ENCODE measurements at regions not wholly inside any gene's neighbourhood (a gene's known extent, or its start where the extent isn't known, plus 50 kb on each side); places are given as distances from the start of the nearest gene placed in this dataset.

DNA sequence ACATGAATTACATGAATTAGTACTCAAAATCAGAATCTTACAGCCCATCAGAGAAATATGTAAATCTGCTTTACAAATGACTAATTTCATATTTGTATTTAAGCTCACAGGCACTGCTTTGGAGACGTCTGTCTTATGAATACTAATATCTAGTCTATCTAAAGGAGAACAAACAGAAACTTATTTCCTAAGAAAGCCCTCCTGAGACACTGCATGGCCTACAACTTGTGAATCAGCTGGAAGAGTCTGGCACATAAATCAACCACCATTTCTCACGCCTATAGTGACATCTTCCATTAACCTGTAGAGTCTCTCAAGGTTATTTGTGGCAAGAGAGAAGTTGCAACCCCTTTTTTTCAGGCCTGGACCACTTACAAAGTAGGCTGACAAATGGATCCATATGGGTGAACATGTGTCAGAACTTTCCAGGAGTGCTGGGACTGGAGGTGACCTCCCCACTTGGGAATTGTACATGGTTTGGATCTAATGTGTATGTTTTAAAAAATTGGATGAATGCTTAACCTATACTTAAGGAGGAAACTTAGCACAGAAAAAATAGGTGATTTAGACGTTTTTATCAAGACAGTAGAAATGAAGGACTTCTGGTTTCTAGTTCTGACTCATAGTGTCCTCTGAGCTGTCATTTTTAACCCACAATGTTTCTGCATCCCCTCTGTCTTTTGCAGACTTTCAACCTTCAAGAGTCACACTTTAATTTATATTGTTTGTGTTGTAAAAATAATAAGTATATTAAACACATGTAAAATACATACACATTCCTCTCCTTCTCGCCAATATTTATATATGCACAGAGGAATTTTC lies 83.2 kb upstream of the ARHGAP24 start:
- DNase-seq (ENCODE audit: low spot score), result no peak

DNA sequence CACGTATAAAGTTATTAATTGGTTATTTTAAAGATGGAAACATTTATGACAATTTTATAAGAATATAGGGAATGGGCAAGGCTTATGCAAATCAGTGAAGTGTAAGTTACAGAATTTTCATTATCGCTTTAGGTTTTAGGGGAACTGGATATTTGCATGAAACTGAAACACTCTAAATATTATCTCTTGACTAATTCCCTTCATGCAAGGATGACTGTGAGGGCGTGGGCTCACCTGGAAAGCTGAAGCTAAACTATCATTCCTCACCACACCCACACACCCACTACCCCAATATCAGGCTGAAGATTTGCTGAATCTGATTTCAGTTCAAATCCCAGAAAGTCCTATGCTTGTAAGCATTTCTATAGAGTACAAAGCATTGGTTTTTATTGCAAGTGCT lies 81.7 kb upstream of the ARHGAP24 start:
- no peak for DNase-seq (ENCODE audit: low spot score)

DNA sequence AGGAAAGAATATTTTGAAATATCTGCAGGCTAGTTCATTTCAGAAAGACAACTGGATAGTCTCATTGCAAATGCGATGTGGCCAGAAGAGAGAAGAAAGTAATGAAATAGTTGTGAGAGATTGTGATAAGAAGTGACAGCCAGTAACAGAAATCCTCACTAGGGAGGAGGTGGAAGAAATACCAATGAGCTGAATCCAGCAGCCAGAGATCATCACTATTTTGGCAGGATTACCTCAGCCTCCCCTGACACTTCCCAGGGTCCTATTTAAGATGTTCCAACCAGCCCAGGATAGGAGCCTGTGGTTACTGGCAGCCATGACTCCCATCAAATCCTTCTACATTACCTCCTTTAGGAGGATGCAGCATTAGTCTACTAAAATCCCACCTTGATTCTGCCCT lies 76.7 kb upstream of the ARHGAP24 start:
- no peak for DNase-seq (ENCODE audit: low spot score)

DNA sequence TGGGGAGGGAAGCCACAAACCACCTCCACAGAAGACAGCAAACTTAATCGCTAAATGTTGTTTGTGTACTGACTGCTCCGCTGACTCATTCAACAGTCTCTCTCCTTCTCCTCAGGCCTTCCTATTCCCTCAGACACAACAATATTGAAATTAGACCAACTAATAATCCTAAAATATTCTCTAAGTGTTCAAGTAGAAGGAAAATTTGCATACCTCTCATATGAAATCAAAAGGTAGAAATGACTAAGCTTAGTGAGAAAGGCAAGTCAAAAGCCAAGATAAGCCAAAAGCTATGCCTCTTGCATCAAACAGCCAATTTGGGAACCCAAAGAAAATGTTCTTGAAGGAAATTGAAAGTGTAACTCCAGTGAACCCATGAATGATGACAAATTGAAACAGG lies 75.7 kb upstream of the ARHGAP24 start:
- no peak for DNase-seq (ENCODE audit: low spot score)

DNA sequence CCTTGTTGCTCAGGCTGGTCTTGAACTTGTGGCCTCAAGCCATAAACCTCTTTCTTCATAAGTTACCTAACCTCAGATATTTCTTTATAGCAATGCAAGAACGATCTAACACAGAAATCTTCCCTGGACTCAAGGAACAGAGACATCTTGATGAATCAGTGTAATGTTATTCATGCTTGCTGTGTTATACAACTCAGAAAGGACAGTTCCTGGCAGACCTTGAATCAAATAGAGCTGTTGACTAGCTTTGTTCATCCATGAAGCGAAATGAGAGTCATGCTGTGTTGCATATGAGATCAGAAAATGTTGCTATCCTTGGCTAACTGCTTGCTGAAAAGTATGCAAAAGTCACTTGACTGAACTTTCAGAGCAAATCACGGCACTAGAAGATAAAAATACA lies 72.6 kb upstream of the ARHGAP24 start:
- DNase-seq (ENCODE audit: low spot score), result no peak

DNA sequence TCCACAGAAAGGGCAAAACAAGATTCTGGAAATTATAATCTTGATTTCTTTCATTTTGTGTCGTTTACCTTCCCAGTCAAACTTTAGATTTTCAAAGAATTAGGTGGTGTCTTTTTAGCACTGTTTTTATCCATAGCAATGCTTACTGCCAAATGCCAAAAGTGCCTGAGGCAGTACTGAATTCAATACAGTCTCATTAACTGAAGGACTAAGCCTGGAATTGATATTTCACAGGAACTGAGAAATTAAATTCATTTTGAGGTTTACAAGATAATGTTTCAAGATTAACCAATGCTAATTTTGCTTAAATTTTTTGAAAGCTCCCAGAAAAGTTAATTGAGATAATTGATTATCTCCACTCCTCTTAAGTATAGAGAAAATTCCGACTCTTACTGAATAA lies 68.8 kb upstream of the ARHGAP24 start:
- DNase-seq (ENCODE audit: low spot score), result no peak

DNA sequence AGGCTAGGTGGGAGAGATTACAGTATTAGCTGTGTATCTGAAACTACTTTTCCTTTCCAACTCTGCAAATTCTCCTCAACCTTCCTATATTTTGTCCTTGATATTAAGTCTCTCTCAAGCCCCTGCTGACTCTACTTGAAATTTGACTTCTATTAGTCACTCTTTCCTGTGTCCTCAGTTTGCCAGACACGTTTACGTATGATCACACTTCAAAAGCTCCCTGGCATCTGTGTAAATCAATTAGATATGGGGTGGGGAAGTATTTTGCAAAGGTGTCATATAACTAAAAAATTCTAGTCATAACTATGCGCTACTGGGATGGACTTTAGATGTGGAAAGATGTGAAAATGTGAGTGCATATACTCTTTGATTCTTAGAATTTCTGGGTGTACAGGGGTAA lies 67.4 kb upstream of the ARHGAP24 start:
- no peak for DNase-seq (ENCODE audit: low spot score)

DNA sequence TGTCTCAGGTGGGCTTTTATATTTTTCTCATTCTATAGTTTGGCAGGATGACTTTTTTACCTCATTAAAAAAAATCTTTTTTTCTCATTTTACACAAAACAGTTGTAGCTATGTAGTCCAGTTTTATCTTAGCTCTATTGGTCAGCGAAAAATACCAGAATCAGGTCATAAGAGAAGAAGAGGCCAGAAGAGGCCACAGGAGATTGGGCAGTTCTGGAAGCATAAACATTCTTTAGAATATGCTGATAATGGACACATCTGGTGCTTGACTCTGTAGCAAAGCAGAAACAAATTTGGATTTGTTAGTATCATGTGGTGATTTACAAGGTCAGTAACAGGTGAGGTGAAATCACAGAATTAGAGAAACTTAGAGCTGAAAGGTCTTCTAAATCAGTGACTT lies 66.6 kb upstream of the ARHGAP24 start:
- DNase-seq (ENCODE audit: low spot score), result no peak

DNA sequence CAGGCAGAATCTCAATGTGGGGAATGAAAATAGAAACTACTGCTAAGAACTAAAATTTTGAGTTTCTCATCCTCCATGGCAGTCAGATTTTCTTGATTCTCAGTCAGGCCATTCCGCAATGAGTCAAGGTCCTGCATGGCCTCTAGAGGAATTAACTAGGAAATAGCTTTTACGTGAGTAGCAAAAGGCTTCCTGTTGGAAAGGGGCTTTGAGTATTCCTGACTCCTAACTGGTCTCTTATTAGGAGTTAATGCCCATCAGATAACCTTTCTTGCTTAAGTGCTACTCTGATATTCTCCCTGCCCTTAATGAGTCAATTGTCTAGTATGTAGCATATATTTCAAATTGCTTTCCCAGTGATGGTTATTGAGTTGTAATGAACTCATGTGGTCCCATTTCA lies 65.7 kb upstream of the ARHGAP24 start:
- no peak for DNase-seq (ENCODE audit: low spot score)

DNA sequence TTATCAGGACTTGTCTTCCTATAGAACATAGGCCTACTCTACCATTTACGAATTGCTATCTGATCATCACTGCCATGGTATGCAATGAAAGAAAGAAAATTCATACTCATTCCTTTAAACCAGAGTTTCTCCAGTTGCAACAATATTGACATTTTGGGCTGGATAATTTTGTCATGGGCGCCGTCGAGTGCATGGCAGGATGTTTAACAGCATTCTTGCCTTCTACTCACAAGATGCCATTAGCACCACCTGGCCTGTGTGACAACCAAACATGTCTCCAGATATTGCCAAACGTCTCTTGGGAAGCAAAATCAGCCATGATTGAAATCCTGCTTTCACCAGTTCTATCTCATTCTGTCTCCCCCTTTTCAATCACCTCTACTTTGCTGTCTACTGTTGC lies 63.6 kb upstream of the ARHGAP24 start:
- DNase-seq (ENCODE audit: low spot score), result no peak

DNA sequence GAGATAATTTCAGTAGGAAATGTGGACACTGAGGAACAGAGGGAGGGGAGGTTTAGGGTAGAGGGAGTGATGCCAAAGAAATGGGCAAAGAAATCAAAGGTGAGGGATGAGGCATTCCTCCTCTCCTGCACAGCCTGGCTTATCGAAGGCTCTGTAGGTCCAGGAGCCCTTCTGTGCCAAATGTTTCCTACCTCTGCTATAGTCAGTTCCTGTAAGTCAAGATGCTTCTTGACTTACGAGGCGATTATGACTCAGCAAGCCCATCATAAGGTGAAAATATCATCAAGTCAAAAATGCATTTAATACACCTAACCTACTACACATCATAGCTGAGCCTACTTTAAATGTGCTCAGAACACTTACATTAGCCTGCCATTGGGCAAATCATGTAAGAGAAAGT lies 60.0 kb upstream of the ARHGAP24 start:
- no peak for DNase-seq (ENCODE audit: low spot score)

DNA sequence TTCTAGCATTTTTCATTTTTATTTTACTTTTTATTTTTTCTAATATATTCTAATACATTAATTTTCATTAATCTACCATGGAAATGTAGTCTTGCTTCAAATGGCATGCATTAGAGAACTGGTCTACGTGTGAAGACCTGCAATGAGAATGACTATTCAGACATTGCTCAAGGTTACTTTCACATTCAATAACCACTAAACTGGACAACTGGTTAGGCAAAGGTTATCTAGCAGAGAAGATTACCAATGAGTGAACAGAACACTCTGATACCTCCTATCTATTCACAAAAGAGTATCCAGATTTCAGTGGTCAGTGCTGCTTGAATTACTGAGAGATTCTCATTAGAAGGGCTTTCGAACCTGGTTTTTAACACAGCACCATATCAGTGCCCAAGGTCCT lies 58.9 kb upstream of the ARHGAP24 start:
- DNase-seq (ENCODE audit: low spot score), result no peak

DNA sequence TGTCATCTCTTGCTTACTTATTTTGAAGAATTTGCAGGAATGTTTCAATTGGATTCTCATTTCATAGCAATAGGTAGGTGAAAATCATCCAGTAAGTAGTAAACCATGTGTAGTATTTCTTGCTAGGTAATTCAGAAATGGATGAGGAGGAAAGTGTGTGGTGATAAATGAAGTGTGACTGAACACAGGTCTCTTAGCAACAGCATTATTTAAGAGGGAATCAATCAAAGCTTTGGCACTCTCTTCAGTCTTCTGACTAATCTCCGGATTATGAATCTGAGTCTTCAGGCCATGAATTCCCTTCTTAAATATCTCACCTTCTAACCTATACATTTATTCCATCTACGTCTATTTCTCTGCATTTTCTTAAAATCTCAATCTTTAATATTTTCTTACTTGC lies 55.8 kb upstream of the ARHGAP24 start:
- DNase-seq (ENCODE audit: low spot score), result no peak

DNA sequence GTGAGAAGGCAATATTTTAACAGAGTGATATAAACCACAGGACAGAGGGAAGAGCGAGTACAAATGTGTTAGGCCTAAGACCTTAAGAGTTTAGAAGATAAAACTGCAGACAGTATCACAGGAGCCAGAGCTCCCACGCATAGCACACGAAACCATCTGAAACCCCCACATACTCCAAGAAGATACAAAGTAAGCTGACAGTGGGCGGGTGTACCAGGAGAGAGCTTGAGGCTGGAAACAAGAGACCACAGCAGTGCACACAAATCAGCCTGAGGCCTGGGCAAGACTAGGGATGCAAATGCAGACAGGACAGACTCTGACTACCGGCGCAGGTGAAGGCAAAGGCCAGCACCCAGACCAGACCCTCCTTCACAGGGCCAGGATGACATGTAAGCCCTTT lies 54.1 kb upstream of the ARHGAP24 start:
- DNase-seq (ENCODE audit: low spot score), result no peak

DNA sequence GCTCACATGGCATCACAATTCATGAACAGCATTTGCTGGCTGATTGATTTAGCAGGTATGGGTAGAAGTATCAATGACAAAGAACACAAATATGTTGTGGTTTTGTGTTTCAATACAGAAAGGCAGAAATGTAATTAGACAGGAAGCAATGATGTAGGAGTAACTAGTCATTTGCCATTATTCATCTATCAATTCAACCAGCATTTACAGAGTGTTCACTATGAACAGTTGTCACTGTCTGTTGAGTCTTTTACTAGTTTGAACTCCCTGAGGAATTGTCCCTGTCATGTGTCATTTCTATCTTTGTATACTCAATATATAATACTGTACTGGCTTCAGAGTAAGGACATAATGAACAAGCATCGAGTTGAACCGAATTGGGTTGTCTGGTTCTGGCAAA lies 51.5 kb upstream of the ARHGAP24 start:
- DNase-seq (ENCODE audit: low spot score), result no peak

All from HT-29 (cell line).